ENCODE measurements at regions not wholly inside any gene's neighbourhood (a gene's known extent, or its start where the extent isn't known, plus 50 kb on each side); places are given as distances from the start of the nearest gene placed in this dataset.
"Not testable (repeated sequence)": the region's sequence is repeated elsewhere in the genome, so short reads cannot be mapped to it uniquely, and the experiment has no call there.

DNA sequence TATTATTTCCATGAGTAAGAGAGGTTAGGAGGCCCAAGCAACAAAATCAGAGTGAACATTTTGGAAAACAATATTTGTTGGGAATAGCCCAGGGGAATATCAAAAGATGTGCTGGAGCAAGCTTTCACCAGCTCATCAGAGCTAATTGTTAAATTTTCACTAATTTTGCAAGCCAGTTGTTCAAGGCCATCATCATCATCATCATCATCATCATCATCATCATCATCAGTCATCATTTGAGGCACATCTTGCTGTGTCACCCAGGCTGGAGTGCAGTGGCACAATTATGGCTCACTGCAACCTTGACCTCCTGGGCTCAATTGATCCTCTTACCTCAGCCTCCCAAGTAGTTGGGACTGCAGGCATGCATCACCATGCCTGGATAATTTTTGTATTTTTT is 350.5 kb upstream of the MEF2C start:
- DNase-seq = no peak

DNA sequence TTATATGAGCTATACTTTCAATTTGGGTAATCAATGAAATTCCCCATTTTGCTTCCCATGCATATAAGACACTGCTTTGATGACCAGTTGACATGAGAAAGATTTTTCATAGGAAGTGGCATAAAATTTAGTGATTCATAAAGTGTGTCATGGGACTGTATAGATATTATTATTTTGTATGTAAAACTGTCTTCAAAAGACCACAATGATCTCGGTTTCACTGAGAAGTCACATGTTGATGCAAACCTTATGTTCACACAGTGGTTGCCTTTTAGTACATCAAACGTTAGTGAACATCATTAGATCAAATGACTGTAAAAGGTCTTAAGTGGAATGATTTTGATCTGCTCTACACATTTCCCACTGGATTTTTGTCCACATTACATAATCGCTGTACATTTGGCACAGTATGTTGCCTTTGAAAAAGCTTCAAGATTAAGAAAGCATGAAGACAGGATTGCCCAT is 349.2 kb upstream of the MEF2C start:
- DNase-seq = no peak

DNA sequence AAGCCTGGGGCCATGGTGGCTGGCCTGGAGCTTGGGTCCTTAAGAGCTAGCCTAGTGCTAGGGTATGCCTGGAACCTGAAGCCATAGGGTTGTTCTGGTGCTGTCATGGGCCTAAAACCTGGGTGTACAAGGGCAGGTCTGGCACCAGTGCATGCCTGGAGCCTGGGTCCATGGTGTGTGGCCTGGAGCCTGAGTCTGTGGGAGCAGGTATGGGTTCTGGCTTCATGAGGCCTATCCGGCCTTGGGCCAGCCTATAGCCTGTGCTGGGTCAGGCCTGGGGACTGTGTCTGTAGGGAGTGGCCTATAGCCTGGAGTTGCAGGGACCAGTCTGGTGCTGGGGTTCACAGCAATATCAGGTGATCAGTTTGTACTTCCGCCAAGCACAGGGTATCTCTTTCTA is 347.2 kb upstream of the MEF2C start:
- no peak for DNase-seq

DNA sequence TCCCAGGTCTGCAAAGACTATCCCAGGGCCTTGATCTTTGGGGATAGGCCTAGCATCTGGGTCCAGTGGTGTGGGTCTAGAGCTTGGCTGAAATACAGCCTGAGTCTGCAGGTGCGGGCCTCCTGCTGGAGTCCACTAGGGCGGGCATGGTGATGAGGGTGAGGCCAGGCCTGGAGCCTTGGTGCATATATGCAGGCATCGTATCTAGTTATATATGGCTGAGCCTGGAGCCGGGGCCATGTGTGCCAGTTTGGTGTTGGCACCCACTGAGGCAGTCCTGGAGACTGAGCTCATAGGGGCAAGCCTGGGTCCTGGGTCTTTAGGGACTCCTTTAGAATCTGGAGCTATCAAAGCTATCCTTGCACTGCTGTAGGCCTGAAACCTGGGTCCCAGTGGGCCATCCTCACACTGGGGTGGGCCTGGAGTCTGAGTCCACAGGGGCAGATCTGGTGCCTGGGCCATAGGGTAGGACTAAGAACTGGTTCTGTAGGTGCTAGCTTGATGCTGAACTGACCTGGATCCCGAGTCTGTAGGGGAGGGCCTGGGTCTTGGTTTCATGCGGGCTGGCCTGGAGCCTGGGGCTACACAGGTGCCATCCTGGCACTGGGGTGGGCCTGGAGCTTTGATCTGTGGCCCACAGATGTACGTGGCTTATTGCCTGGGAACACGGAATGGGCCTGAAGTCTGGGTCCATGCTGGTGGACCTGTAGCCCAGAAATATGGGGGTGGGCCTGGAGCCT is 346.5 kb upstream of the MEF2C start:
- DNase-seq = no peak

DNA sequence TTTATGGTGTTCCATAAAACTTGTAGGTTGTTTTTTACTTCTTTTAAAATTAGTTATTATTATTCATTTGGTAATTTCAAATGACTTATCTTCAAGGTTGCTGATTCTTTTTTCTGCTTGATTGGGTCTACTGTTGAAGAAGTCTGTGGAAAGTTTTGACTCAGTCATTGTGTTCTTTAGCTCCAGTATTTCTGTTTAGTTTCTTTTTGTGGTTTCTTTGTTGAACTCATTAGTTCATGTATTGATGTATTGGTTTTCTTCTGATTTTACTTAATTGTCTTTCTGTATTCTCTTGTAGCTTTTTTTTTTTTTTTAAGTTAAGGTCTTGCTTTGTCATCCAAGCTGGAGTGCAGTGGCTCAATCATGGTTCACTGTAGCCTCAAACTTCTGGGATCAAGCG is 345.4 kb upstream of the MEF2C start:
- no peak for DNase-seq

DNA sequence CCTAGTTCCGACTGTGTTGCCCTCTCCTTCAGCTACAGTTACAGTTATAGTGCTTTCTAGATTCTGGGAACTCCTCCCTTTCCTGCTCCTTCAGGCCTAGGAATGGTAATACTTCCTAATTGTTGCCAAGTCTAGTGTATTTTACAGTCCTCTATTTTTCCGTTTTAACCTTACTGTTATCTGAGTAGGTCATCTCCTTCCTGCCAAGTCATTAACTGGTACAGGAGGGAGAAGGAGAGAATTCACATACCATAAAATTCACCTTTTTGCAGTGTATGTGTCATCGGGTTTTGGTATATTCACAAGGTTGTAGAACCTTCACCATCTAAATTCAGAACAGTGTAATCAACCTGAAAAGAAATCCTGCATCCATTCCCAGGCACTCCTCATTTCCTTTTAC is 335.4 kb upstream of the MEF2C start:
- DNase-seq = no peak

DNA sequence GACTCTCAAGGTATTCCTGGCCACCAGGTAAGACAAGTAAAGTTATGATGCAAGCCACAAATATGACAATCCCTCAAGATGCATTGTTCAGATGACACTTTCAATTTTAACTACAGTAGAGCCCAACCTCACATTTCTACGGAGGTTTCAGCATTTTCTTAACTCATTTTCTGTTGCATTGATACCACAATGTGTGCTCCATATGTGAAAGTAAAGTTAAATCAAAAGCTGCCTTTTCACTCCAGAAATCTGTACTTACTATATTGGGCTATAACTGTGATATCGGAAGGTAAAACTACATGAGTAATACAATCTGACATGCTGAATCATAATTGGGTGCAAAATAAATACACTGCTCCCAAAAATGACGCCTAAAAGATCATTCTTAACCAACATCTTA is 333.6 kb upstream of the MEF2C start:
- DNase-seq = no peak

DNA sequence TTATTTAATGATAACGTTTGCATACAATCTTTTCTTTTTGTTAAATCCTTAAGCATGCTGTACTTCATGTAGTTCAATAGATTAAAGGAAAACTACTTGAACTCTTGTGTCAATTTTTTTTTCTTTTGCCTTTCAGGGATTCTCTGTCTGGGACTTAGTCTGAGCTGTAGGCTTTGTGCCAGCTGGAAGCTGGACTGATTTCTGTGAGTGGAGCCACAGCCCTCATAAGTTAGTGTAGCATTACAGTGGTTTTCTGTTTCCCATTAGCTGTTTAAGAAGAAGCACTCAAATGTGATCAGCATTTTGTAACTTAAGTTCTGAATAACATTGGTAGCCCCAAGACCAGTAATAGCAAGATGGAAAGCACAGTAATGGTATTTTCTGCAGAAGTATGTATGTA is 330.6 kb upstream of the MEF2C start:
- no peak for DNase-seq

DNA sequence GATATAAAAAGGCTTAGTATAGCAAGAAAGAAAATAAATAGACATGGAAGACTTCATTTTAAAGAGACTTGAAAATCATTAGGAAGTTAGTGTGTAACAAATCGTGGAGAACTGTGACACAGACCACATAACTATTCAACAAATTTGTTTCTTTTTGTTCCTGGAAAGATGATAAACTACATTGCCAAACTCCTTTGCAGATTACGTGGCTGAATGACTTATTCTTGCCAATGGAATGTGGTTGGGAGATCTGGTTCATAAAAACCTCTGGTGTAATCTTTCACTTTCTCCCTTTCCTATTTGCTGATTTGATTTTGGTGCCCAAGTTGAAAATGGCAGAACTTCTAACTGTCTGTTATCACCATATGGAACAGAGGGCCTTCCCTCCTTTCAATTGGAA is 328.9 kb upstream of the MEF2C start:
- DNase-seq = no peak

DNA sequence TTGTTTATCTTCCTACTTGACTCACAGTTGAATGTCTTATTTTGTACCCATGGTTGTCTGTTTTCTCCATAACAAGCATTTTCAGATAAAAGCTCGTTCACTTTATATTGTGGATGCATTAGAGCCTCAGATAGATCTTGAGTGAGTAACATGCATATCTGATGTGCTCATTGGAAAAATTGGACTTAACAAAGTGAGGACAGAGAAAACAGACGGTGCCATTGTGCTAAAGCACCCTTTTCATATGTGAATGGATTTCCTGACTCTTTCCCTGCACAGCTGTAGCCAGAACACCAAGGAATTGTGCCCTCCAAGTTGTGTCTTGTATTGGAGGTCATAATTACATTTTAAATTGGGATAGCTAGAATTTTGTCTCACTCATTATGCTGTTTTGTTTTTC is 325.8 kb upstream of the MEF2C start:
- no peak for DNase-seq

DNA sequence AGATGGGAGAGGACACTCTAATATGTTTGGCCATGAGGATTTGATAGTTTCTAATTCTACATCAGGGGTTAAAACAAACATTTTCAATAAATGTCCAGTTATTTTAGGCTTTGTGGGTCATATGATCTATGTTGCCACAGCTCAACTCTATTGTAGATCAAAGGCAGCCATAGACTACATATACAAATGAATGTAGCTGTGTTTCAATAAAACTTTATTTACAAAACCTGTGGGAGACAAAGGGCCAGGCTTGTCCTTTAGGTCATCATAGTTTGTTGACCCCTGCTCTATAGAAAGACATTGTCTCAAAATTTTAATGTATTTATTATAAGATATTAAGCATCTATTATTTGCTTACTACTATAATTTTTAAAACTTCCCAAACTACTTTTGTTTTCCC is 325.4 kb upstream of the MEF2C start:
- DNase-seq = no peak

DNA sequence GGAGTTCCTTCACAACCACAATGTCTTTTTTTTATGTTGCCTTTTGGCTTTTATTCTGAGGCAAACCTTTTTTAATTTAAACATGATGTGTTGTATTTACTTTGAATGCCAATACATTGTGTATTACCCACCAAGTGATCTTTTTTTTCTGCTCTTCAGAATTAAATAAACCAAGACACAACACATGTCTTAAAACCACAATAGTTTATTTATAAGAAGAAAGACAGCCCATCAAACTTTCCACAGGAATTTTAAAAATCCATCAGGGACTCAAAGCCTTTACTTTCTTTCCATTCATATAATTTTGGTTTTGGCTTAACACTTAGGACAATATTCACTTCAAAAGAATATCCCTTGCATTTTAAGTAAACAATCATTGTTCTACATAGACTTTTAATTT is 321.8 kb upstream of the MEF2C start:
- no peak for DNase-seq

DNA sequence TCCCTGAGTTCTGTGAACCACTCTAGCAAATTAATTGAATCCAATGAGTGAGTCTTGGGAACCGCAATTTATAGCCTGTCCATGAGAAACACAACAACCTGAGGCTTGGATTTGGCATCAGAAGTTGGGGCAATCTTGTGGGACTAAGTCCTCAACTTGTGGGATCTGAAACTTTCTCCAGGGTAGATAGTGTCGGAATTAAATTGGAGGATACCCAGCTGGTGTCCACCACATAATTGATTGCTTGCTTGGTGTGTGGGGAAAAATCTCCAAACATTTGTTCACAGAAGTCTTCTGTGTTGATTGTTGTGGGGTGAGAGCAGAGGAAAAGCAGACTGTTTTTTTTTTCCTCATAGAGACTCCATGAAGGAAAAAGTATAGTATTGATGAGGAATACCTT is 320.6 kb upstream of the MEF2C start:
- DNase-seq = no peak

DNA sequence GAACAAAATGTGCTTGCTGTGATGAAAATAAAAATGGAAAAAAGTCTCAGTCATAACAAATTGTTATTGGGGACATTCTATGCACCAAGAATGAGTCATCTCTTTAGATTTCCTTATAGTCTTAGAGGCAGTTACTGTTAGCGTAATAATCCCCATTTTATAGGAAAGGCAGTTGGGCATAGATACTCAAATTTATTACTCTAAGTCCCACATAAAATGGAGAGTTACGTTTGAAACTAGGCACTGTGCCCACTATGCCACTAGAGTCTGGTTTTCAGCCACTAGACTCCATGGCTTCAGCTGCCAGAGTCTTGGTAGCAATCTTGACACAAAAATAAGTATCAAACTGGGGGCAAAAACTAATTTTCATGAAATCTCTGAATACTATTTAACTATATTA is 317.9 kb upstream of the MEF2C start:
- DNase-seq = no peak

DNA sequence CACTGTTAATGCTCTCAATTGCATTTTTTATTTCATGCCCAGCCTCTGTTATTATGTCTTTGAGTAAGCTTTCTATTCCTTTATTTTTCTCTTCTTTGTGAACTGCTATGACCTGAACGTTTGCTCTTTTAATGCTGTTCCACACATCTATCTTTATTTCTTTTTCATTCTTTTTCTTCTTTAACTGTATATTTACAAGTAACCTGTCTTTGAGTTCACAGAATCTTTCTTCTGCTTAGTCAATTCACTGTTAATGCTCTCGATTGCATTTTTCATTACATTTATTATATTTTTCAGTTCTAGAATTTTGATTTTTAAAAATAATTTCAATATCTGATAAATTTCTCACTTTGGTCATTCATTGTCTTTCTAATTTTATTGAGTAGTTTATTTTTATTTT is 316.3 kb upstream of the MEF2C start:
- DNase-seq = no peak

DNA sequence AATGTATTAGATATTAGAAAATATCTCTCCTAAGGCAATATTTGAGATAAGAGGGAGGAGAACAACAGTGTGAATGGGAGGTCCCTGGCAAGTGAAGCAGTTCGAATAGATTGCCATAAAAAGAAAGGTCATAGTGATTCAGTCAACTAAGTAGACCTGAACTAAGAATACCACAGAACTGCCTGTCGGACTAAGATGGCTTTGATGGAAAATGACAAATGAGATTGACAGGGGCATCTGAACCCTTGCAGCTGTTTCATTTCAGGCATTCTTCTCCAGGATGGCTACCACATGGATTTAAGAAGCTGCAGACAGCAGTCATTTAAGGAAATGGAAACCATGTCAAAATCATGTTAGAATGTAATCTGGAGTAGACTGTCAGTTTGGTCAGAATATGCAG is 308.4 kb upstream of the MEF2C start:
- DNase-seq = no peak

DNA sequence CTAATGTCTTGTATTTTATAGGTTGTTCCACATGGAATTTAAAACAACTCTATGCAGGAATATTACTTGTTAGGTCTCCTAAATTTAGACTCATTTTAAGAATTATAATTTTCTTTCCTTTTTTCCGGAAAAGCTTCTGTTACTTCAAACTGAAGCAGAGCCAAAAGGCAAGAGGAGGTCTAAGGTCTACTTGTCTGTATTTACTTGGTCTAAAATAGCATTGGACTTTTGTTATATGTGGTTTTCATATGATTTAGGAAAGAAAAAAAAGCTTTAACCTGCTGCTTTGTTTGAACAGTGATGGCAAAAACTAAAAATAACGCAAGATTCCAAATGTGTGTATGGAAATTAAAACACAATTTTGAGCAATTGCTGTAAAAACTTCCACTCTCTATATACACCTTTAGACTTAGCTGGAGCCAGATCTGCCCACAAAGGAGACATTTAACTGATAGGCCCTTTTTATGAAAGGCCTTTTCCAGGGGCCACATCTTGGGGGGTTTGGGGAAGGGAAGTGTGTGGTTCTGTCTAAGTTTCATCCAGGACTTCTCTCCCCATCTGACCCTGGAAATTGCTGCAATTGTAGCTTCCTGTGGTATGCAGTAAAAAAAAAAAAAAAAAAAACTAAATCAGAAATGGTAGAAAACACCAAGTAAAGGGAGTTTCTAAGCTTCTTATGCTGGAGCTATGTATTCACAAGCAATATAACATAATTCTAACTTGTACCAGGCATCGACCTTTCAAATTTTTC is 307.7 kb upstream of the MEF2C start:
- no peak for DNase-seq

DNA sequence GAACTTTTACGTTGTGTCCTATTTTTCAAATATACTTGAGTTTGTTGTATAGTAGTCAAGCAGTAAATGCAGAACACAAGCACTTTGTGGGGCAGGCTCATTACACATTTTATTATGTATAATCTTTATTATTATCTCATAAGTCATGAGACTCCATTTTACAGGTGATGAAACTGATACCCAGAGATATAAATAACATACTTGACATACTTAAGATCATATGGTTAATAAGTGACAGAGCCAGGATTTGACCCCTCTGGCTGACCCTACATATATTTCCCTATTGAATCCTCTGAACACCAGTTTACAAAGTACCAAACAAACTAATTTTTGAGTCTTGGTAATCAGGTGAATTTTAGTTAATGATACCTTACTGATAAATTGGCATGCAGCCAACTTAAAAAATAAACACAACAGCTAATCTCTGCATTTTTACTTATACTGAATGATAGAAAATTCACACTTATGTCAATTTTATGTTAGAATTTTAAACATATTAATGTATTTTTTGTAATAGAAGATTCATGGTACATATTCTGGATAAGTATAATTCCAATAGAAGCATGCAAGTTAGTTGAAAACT is 305.0 kb upstream of the MEF2C start:
- DNase-seq = no peak

DNA sequence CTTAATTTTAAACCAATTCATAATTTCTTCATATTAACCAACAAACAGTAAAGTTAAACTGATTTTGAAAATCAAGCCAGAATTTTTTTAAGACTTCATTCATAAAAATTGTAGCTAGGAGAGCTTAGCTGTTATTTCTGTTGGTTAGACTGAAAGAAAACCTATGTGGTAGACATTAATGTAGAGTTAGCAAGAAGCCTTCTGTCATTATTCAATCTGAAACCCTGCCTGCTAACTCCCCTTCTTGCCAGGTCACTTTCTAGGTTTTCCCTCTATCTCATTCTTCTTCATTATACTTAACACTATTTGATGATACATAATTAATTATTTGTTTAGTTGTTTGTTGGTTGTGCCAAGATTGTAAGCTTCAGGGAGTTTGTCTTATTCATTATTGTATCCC is 304.3 kb upstream of the MEF2C start:
- DNase-seq = no peak

DNA sequence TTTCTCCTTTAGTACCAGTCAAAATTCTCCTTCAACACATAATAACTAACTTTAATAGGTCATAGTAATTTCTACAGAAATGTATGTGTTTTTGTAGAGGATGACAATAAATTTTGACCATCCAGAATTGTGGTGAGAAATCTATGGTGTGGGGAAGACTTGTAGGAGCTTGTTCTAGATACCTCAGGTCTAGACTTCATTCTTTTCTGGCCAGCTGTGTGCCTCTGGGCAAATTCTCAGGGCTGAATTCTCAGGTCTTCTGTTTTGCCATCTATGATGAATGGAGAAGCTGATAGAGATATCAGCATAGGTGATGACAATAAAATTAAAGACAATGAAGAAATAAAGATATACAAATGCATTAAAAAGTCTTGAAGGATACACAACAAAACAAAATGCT is 298.6 kb upstream of the MEF2C start:
- DNase-seq = no peak

DNA sequence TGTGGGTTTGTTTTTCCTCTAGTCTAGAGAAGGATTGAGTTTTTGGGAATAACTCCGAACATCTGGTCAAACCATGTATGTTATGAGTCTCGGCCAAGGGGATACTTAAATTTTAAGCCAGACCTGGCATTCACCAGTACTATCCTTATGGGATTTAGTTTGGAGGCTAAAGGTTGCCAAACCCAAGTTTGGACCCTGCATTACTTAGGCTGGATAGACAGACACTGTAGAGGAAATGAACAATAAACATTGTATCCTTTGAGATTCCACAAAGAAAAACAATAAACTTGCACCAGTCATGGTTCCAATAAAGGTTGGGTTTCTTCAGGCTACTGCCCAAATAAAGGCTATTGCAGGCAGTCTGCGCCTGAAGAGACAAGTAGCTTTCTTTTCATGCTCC is 296.7 kb upstream of the MEF2C start:
- no peak for DNase-seq

DNA sequence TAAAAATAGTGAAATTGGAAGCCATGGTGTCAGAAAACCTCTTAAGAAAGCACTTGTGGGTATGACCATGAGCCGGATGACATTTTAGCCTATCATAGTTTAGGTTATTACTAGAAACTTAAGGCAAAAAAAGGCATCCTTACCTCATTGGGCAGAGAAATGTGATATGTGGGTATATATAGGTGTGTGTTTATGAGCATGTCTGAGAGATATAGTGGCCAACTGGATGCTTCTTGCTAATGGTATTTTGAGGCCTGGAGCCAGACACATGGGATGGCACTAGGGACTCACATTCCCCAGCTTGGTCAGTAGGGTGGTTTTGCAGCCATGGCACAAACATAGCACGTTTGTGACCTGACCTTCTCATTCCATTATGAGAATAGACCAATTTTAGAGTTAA is 295.6 kb upstream of the MEF2C start:
- no peak for DNase-seq

DNA sequence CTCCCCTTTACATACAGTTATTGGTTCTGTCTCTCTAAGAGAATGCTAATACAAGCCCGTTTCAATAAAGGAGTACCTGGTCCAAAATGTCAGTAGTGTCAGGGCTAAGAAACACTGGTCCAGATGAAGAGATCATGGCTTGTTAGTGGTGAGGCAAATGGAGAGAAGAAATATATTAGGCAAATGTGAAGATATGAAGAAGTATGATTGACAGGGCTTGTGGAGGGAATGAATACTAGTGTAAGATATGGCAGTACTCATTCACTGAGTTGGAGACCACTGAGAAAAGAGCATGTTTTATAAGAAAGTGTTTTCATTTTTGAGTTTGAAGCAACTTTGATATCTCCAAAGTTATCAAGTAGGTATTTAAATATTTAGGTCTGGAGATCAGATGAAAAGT is 290.5 kb upstream of the MEF2C start:
- no peak for DNase-seq

DNA sequence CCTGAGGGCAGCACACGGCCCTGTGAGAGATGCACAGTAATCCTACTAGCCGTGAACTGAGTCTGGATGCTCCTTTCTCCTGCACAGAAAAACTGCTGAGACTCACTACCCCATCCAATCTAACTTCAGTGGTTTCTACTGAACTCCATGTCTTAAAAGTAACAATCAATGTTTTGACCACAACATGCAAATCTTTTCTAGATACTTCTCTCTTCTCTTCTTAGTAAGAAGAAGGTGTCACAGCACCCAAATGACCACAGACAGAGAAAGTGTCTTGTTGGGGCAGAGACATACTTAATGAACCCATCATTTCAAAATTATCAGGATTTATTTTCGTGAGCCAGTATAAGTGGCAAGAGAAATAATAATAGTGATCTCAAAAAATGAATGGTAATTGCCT is 285.8 kb upstream of the MEF2C start:
- no peak for DNase-seq

DNA sequence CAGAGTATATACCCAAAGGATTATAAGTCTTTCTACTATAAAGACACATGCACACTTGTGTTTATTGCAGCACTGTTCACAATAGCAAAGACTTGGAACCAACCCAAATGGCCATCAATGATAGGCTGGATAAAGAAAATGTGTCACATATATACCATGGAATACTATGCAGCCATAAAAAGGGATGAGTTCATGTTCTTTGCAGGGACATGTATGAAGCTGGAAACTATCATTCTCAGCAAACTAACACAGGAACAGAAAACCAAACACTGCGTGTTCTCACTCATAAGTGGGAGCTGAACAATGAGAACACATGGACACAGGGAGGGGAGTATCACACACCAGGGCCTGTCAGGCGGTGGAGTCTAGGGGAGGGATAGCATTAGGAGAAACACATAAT is 281.7 kb upstream of the MEF2C start:
- not testable (repeated sequence) for DNase-seq

All from DMS79 treated with DMSO at 0.1 percent for 48 hours (cell line).